HG03025 (cell line): ENCODE measurements at regions not wholly inside any gene's neighbourhood (a gene's known extent, or its start where the extent isn't known, plus 50 kb on each side); places are given as distances from the start of the nearest gene placed in this dataset.
A peak's percentile ranks its signal among the peaks of the same experiment; 100 is the strongest.

Source experiments
- ATAC-seq: cut with Tn5 transposase; IDR thresholded peaks from one replicate; pipeline ENCODE4 v1.9.1; 2021; ENCODE audit warnings: mild to moderate bottlenecking, moderate library complexity; ENCODE audit not compliant: unreplicated experiment, low FRiP score

- no peak for ATAC-seq
These were observed 147.6 kb upstream of the MIR17HG start for GRCh38 chr13:91199866-91200265.

DNA sequence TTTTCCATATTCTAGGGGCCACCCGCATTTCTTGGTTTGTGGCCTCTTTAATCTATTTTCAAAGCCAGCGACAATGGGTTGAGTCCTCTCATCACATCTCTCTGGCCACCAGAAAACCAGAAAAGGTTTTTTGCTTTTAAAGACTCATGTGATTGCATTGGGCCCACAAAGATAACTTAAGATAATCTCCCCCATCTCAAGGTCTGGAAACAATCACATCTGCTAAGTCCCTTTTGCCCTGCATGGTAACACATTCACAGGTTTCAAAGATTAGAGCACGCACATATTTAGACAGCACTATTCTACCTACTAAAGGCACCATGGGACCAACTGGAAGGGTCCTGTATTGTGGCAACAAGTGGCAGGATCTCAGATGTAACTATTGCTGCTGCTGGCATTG, 147.0 kb upstream of the MIR17HG start:
- ATAC-seq: no peak

DNA sequence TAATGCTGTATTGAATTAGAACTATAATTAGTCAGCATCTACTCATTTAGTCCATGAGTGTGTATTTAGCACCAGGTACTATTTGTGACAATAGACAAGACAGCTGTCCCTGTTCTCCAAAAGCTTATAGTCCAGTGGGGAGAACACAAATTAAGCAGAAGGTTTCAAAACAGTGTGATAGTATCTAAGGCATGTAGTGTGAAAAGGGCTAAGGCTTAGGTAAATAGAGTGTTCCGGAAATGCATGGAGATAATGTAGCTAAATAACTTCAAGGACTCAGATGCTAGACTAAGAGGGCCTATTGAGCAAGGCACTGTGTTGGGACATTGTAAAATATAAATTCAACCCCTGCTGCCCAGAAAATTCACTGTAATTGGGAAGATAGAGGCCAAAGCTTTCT, 144.1 kb upstream of the MIR17HG start:
- no peak for ATAC-seq

DNA sequence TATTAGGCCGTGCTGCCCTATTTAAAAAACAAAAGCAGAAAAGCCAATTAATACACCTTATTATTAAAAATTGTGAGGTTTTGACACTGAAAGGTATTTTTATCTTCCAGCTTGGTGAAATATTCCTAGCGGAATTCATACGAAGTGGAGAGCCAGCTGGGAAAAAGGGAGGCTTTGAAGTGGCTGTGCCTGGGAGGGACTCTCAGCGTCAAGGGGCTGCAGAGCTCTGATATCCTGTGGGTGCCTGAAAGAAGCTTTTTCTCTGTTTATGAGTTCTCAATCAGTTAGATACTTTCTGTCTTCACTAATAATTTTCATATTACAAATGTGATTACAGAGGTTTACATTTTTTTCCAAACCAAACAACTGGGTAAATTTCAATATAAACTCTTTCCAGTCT, 140.2 kb upstream of the MIR17HG start:
- ATAC-seq: no peak

DNA sequence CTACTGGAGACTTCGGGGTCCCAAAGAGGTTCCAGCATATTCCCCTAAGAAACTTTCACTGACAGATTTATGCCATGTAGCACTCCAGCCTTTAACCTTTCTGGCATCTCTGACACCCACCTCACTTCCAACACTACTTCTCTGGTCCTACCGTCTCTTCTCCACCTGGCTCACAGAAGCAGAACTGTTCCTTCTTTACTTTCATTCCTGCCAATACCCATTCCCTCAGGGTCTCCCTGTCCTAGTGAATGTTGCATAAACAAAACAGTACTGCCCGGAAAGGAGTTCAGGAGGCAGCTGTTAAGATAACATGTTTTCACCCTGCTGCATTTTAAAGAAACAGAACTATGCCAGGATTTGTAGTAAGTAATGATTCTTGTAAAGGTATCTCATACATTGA, 136.0 kb upstream of the MIR17HG start:
- no peak for ATAC-seq

- ATAC-seq: no peak
These were observed 135.3 kb upstream of the MIR17HG start for GRCh38 chr13:91212231-91212630.

DNA sequence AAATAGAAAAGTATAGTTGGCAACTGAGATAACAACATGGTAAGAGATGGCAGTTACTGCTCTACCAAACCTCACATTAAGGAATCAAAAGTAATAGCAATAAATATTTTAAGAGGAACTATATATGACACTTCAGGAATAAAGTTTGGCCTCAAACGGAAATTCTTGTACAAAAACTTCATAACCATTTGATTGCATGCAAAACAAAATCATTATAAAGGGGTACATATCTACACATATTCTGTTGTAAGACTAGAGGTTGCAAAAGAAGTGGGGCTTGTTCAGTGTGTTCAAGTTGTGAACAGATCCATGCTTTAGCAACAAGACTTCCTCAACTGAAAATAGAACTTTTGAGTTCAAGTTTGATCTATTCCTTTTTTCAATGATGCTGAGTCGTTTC, 133.5 kb upstream of the MIR17HG start:
- ATAC-seq: no peak

GRCh38 chr13:91216928-91217700, 130.4 kb upstream of the MIR17HG start:
- no peak for ATAC-seq

DNA sequence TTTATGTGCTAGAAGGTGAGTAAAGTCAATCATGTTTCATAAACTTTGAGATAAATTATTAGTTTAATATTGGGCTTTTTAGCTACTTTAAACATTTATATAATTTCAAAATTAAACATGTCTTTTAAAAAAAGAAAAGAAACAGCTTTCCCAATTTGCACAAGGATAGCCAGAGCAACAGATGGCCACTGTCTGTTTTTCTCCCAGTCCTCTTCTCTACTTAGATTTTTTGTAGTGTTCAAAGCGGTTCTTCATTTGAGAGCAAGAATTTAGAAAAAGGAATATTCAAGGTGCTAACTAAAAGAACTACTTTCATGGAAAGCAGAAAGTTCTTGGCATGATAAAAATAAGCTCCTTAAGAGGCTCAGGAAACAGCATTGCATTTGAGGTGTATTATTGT, 128.3 kb upstream of the MIR17HG start:
- no peak for ATAC-seq

DNA sequence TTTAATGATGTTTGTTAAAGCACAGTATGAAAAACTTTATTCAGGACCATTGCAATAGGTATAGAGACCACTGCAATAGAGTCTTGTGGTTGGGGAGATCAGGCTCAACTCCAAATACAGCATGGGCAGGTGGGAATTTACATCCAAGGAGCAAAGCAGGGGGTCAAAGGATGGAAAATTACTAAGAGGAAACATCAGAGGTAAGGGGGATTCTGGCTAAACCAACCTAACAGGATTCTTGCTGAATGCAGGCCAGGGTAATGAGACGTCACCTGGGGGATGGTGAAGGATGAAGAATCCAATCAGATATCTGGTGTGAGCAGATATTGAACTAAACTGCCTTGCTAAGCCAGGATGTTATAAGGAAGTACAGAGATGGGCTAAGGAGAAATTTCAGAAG, 126.6 kb upstream of the MIR17HG start:
- ATAC-seq: no peak

GRCh38 chr13:91228108-91228507, 119.4 kb upstream of the MIR17HG start:
- no peak for ATAC-seq

DNA sequence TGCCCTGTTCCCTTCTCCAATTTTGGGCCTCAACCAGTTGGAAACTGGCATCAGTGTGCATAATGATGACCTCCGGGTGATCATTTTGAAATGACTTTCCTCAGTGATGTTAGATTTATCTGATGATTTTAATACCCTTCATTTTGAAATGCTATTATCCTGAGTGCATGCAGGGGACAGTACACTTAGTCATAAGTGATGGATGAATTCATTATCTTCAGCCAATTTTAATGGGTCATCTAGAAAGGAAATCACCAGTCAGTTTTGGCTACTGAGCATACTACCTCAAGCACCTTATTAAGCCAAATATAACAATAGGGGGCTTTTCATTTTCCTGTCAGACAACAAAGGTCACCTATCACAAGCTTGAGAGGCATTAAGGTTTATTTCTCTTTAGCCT, 118.5 kb upstream of the MIR17HG start:
- ATAC-seq: no peak

DNA sequence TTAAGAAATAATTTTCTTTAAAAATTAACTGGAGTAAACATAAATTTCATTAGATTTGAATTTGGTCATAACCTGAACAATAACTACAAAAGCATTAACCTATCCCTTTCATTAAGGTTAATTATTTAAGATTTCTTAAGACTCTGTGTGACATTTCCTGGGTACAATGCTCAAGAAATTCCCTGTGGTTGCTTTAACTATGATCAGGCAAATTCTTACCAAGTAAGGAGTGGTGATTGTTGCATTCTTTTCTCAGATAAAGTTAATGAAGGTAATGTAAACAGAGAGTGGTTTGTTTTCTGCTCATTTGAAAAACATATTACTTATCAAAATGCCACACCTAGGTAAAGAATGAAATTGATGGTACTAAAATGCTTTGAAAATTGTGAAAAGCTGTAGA, 114.8 kb upstream of the MIR17HG start:
- ATAC-seq: no peak

- no peak for ATAC-seq
These were observed 114.2 kb upstream of the MIR17HG start for GRCh38 chr13:91233291-91233690.

GRCh38 chr13:91236182-91236581, 111.3 kb upstream of the MIR17HG start:
- ATAC-seq: no peak

- no peak for ATAC-seq
These were observed 110.6 kb upstream of the MIR17HG start for GRCh38 chr13:91236921-91237320.

GRCh38 chr13:91238036-91238435, 109.5 kb upstream of the MIR17HG start:
- peak; percentile 86 for ATAC-seq

DNA sequence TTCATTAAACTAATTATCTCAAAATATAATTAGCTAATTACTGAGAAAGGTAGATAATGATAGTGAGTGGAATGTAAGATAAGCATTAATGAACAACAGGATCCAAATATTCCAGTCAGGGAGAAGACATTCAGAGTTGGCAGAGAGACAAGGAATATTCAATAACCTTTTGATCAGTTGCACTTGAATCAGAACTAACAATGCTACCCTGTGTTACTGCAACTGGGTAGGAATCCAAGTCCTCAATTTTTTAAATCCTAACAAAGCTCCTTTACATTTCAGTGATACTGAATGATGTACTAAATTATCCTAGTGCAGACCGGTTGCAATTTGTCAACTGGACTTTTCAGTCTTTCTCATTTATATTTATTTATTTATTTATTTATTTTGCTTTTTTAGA, 107.1 kb upstream of the MIR17HG start:
- no peak for ATAC-seq

GRCh38 chr13:91241221-91241933, 106.1 kb upstream of the MIR17HG start:
- no peak for ATAC-seq

DNA sequence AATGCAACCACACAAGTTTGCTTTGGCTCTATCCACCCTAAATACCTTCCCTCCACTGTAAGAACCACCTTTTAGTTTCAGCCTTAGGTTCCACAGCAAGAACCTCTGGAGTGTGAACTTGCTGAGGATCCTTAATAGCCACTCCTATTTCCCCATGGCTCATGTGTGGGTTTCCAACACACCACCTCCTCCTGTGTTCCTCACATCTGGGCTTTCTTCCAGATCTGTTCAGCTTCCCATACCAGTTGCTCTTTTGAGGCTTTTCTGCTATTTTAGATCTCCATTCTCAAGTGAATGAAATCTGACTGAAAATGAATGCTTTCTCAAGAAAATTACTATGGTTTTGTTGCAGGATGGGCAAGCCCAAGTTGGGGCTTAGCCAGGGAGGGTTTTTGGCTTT, 104.8 kb upstream of the MIR17HG start:
- ATAC-seq: no peak

DNA sequence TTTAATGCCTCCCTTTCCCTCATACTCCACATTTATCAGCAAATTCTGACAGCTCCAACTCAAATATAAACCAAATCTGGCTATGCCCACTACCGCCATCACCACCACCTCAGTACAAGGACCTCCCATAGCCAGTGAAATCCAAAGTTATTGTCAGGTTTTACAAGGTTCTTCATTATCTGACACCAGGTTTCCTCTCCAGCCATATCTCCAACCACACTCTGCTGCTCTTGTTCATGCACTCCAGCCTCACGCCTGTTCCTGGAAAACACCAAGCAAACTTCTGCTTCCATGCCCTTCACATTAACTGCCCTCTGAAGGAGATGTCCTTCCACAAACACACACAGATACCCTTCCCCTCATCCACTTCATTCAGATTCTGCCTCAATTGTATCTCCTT, 102.2 kb upstream of the MIR17HG start:
- no peak for ATAC-seq

GRCh38 chr13:91247768-91248167, 99.7 kb upstream of the MIR17HG start:
- ATAC-seq: no peak
